ENCODE measurements at regions not wholly inside any gene's neighbourhood (a gene's known extent, or its start where the extent isn't known, plus 50 kb on each side); places are given as distances from the start of the nearest gene placed in this dataset.

DNA sequence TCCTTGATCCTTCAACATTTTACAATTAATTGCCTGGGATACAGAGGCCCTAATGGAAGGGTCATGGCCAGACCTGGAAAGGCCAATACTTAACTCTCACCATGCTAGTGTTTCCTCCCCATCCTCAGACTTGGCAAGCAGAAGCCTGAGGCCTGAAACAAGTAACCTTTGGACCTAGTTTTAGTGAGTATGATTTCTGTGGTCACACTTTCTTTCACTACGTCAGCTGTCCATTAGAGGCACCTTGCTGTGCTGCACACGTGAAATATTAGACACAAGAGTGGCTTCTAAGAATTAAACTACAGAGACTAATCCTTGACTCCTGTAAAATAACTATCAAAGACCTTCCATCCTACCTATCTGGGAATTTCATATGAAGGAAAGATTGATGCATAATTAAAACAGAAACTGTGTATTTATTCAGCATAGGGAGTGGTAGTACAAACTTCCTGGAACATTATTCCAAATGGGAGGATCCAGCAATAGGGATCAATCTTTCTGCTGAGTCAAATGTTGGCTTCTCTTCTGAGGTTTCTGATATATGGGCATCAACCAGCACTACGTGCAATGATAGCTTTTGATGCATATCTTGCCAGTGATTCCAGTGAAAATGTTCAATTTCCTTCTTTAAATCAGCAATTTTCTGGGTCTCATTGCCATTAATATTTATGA, 249.7 kb downstream of the IKZF2 start:
- Histone ChIP-seq H3K36me3 (no peaks in the 10 kb centered on the region), H3K9me3 (no peaks in the 10 kb centered on the region), H3K27me3 (no peaks in the 10 kb centered on the region), H3K27ac (no peak overlapping the region), H3K4me3 (no peak overlapping the region), H3K4me1 (no peaks in the 10 kb centered on the region)
- TF ChIP-seq, protein P1, sequence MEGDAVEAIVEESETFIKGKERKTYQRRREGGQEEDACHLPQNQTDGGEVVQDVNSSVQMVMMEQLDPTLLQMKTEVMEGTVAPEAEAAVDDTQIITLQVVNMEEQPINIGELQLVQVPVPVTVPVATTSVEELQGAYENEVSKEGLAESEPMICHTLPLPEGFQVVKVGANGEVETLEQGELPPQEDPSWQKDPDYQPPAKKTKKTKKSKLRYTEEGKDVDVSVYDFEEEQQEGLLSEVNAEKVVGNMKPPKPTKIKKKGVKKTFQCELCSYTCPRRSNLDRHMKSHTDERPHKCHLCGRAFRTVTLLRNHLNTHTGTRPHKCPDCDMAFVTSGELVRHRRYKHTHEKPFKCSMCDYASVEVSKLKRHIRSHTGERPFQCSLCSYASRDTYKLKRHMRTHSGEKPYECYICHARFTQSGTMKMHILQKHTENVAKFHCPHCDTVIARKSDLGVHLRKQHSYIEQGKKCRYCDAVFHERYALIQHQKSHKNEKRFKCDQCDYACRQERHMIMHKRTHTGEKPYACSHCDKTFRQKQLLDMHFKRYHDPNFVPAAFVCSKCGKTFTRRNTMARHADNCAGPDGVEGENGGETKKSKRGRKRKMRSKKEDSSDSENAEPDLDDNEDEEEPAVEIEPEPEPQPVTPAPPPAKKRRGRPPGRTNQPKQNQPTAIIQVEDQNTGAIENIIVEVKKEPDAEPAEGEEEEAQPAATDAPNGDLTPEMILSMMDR (IDR thresholded peaks at IDR 0.05): no peak
- DNase-seq (ENCODE audit: low spot score): no peak

DNA sequence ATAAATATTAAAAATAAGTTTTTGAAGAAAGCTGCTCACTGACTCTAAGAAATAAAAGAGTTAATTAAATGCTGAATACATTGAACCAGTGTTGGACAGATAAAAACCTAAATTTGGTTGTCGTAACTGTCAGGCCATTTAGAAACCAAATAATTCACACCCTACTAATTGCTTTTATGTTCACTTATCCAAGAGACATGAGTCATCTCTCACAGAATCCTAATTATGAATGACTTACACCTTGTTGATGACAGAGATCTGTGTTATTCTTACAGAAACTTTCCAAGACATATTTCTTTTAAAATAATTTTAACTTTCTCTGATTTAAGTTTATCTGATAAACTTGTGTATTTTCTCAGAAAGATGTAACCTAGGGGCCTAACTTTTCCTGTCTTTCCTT, 250.7 kb downstream of the IKZF2 start:
- H3K4me1 ChIP-seq: no peaks in the 10 kb centered on the region
- H3K4me3 ChIP-seq: no peak overlapping the region
- H3K27me3 ChIP-seq: no peaks in the 10 kb centered on the region
- TF ChIP-seq, protein P1 (IDR thresholded peaks at IDR 0.05): no peak
- no peak for DNase-seq (ENCODE audit: low spot score)
- no peaks in the 10 kb centered on the region for H3K9me3 ChIP-seq
- no peaks in the 10 kb centered on the region for H3K36me3 ChIP-seq
- H3K27ac ChIP-seq: no peak overlapping the region

DNA sequence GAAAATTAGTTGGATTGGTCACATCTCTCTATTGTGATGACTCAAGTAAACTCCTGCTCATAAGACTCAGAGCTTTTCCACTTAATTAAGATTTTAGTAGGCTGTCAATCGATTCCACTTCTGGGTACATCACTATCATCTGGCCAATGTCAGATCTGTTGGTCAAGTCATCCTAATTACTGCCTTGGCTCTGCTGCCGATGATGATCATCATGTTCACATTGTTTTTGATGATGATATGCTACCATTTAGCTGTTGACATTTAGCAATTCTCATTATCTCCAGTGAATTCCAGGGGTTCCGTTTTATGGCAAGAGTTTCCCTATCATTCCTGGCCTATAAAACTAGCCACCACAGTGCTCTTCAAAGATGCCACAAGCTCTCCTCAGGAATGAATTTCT, 253.4 kb downstream of the IKZF2 start:
- no peak overlapping the region for H3K27ac ChIP-seq
- no peaks in the 10 kb centered on the region for H3K36me3 ChIP-seq
- no peaks in the 10 kb centered on the region for H3K9me3 ChIP-seq
- TF ChIP-seq, protein P1 (IDR thresholded peaks at IDR 0.05): no peak
- no peak overlapping the region for H3K4me3 ChIP-seq
- no peak for DNase-seq (ENCODE audit: low spot score)
- H3K4me1 ChIP-seq: no peaks in the 10 kb centered on the region
- H3K27me3 ChIP-seq: no peaks in the 10 kb centered on the region

DNA sequence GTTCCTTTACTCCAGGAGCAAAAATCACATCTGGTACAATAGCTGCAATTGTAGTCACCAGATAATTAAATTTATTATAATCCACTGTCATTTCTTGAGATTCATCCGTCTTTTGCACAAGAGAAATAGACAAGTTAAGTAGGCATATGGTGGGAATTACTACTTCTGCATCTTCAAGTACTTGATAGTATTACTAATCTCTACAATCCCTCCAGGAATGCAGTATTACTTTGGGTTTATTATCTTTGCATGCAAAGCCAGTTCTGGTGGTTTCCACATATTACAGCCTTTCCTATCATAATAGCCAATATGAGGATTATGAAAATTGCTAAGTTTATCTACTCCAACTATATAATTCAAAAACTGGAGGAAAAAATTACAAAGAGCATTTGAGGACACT, 254.1 kb downstream of the IKZF2 start:
- no peak overlapping the region for H3K27ac ChIP-seq
- TF ChIP-seq, protein P1 (IDR thresholded peaks at IDR 0.05): no peak
- H3K36me3 ChIP-seq: no peaks in the 10 kb centered on the region
- H3K9me3 ChIP-seq: no peaks in the 10 kb centered on the region
- H3K4me3 ChIP-seq: no peak overlapping the region
- H3K27me3 ChIP-seq: no peaks in the 10 kb centered on the region
- no peaks in the 10 kb centered on the region for H3K4me1 ChIP-seq
- DNase-seq (ENCODE audit: low spot score): no peak

DNA sequence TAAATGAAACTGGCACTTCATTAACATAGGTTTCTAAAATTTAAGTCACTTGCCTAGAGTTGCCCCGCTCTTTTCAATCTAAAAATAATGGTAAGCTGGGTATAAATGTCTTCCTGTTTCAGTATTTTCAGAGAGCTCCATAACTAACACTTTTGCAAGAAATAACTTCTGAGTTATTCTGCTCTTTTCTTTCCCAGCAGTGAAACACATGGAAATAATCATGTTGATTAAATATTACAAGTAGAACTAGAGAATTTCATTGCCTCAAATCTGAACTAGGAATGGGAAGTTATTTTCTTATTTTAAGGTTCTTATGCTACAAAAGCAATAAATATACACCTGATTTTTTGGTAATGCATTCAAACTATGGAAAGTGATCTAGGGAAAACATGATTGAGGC, 257.4 kb downstream of the IKZF2 start:
- H3K9me3 ChIP-seq: no peaks in the 10 kb centered on the region
- H3K27ac ChIP-seq: no peak overlapping the region
- no peaks in the 10 kb centered on the region for H3K36me3 ChIP-seq
- TF ChIP-seq, protein P1 (IDR thresholded peaks at IDR 0.05): no peak
- no peak overlapping the region for H3K4me3 ChIP-seq
- no peak for DNase-seq (ENCODE audit: low spot score)
- no peaks in the 10 kb centered on the region for H3K27me3 ChIP-seq
- no peaks in the 10 kb centered on the region for H3K4me1 ChIP-seq

DNA sequence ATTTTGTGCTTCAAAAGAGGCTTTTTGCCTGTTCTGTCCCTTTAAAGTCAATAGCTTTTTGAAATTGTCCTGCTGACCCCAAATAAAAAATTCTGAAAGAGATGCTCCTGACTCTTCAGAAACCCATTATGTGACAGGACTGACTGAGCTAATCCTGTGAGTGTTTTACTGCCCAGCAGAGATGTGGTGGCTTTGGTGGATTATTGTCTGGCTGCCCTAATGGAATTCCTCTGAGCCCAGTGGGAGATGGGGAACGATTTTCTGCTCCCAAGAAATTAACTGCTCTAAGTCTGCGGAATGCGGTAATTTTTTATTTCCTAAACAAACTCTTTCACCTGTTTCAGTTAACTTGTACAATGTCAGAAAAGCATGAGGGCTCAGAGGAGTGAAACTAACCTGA, 258.2 kb downstream of the IKZF2 start:
- Histone ChIP-seq H3K4me1 (no peaks in the 10 kb centered on the region), H3K27ac (no peak overlapping the region), H3K4me3 (no peak overlapping the region), H3K27me3 (no peaks in the 10 kb centered on the region), H3K9me3 (no peaks in the 10 kb centered on the region), H3K36me3 (no peaks in the 10 kb centered on the region)
- TF ChIP-seq, protein P1 (IDR thresholded peaks at IDR 0.05): no peak
- DNase-seq (ENCODE audit: low spot score): no peak

Data from right atrium auricular region (tissue), 2 donors.